H7 (cell line): ENCODE measurements at regions not wholly inside any gene's neighbourhood (a gene's known extent, or its start where the extent isn't known, plus 50 kb on each side); places are given as distances from the start of the nearest gene placed in this dataset.
"Not testable (repeated sequence)": the region's sequence is repeated elsewhere in the genome, so short reads cannot be mapped to it uniquely, and the experiment has no call there.

Experiments
- DNase-seq: peaks from one replicate; pipeline ENCODE4 v3.0.0; 2012
- H3K27me3 ChIP-seq: 2 replicates; pipeline ENCODE4 v1.6.0; 2011; ENCODE audit warnings: mild to moderate bottlenecking, low read length; ENCODE audit not compliant: control insufficient read depth, insufficient read depth
- H3K36me3 ChIP-seq: replicated peaks from 2 replicates; pipeline ENCODE4 v1.5.1; 2011; ENCODE audit warnings: low read length; ENCODE audit not compliant: control insufficient read depth, insufficient read depth
- H3K4me3 ChIP-seq: 2 replicates; pipeline ENCODE4 v1.5.1; 2011; ENCODE audit warnings: low read depth, mild to moderate bottlenecking, control low read depth, low read length, moderate library complexity; ENCODE audit not compliant: insufficient read depth

DNA sequence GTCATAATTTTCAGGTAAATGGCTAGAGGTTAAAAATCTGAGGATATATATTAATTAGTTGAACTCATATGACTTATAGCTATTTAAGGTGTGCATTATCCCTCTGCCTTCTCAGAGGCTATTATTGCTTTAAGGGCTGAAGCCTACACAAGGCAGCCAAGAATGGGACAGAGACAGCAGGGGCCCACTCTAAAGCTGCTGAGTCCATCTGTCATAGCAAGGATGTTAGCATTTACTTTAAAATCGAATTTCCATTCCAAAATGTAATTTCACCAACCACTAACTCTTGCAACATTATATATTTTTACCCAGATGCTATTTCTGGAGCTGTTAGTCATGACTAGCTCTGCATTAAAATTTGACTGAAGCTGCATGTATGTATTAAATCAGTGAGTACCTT, 236.3 kb upstream of the FSIP2 start:
- no peaks in the 10 kb centered on the region for H3K27me3 ChIP-seq
- no peak for DNase-seq
- H3K4me3 ChIP-seq, result no peak overlapping the region
- no peaks in the 10 kb centered on the region; the same call in none of the 2 replicates for H3K36me3 ChIP-seq

DNA sequence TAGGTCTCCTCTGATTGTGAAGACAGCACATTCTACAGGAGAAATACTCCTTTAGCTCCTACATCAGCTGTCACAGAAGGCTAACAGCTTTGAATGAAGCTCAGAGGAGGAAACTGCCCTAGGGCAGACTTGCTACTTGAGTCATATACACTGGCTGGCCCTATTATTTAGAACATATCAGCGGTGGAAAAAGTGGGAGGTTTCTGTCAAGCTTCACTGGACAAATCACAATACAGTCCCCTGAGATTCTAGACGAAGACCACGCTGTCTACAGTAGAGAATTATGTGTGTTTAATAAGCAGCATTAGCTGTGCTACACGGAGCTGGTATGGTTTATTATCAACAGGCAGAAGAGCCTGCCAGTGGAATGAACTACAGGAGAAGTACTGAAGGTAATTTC, 230.9 kb upstream of the FSIP2 start:
- no peaks in the 10 kb centered on the region; the same call in none of the 2 replicates for H3K36me3 ChIP-seq
- no peaks in the 10 kb centered on the region for H3K27me3 ChIP-seq
- no peak for DNase-seq
- no peak overlapping the region for H3K4me3 ChIP-seq

DNA sequence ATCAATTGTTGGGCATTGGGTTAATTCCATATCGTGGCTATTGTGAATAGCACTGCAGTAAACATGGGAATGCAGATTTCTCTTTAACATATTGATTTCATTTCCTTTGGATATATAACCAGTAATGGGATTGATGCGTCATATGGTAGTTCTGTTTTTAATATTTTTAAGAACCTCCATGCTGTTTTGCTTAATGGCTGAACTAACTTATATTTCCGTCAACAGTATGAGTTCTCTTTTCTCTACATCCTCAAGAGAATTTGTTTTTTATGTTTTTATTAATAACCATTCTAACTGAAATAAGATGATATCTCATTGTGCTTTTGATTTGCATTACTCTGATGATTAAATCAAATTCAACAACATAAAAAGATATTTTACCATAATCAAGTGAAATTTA, 228.5 kb upstream of the FSIP2 start:
- H3K36me3 ChIP-seq, result no peaks in the 10 kb centered on the region; the same call in 1 of the 2 replicates
- no peaks in the 10 kb centered on the region for H3K27me3 ChIP-seq
- DNase-seq, result no peak
- H3K4me3 ChIP-seq, result no peak overlapping the region

DNA sequence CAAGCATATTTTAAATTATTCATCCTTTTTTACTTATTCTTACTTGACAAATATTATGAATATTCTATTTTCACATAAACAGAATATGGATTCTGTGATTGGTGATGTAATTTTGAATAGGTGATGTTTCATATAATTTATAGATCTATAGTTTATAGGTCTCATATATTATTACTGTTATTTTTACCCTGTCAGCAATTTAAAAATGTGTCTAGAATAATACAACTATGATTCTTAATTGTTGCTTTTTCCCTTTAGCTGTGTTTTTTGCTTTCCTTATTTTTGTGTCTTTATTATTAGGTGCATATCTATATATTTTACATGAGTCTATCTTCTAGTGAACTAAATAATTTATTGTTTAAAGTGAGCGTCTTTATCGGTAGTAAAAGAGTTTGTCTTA, 226.7 kb upstream of the FSIP2 start:
- Histone ChIP-seq H3K27me3 (no peaks in the 10 kb centered on the region), H3K36me3 (no peaks in the 10 kb centered on the region; the same call in 1 of the 2 replicates), H3K4me3 (no peak overlapping the region)
- no peak for DNase-seq

DNA sequence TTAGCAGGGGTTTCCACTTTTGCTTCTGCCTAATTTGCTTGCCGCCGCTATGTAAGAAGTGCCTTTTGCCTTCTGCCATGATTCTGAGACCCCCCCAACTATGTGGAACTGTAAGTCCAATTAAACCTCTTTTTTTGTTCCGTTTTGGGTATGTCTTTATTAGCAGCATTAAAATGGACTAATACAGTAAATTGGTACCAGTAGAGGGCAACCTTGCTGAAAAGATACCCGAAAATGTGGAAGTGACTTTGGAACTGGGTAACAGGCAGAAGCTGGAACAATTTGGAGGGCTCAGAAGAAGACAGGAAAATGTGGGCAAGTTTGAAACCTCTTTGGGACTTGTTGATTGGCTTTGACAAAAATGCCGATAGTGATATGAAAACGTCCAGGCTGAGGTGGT, 216.1 kb upstream of the FSIP2 start:
- Histone ChIP-seq H3K27me3 (no peaks in the 10 kb centered on the region), H3K4me3 (no peak overlapping the region), H3K36me3 (no peaks in the 10 kb centered on the region)
- no peak for DNase-seq

DNA sequence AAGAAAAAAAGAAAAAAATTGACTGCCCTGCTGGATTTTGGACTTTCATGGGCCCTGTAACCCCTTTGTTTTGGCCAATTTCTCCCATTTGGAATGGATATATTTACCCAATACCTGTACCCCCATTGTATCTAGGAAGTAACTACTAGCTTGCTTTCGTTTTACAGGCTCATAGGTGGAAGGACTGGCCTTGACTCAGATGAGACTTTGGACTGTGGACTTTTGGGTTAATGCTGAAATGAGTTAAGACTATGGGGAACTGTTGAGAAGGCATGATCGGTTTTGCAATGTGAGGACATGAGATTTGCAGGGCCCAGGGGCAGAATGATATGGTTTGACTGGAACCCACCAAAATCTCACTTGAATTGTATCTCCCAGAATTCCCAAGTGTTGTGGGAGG, 214.4 kb upstream of the FSIP2 start:
- not testable (repeated sequence) for H3K4me3 ChIP-seq, H3K27me3 ChIP-seq, DNase-seq, H3K36me3 ChIP-seq

DNA sequence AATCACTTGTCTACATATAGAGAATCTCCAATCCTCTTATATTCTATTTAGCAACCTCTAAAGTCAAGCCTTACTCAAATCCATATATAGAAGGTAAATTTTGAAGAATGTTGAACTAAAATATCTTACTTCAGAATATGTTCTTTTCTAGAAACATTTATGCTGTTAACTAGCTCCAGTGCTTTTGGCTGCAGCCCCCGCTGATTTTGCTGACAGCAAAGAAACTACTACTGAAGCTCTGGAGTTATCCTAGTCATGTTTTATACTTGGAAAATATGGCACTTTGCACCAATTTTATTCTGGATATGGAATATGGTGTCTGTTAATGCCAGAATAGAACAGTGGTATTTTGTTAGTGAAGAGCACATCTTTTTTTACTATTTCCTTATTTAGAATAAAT, 212.4 kb upstream of the FSIP2 start:
- Histone ChIP-seq H3K36me3 (no peaks in the 10 kb centered on the region), H3K4me3 (no peak overlapping the region), H3K27me3 (no peaks in the 10 kb centered on the region)
- no peak for DNase-seq

DNA sequence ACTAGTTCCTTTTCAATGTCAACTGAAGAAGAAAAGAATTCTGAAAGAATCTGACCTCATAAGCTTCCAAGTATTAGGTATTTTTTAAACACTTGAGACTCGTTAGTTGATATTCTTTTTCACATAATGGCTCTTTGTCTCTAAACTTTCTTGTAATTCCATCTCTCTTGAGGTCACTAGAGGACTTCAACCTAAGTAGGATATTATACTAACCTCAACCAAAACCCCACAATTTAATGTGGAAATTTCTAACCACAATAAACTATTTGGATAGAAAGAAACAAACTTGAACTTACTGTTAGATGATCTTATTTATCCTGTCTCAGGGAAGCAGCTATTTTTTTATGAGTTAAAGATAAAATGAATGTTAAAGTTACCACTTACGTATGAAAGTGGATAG, 206.9 kb upstream of the FSIP2 start:
- DNase-seq, result no peak
- no peaks in the 10 kb centered on the region for H3K36me3 ChIP-seq
- no peaks in the 10 kb centered on the region for H3K27me3 ChIP-seq
- no peak overlapping the region for H3K4me3 ChIP-seq

DNA sequence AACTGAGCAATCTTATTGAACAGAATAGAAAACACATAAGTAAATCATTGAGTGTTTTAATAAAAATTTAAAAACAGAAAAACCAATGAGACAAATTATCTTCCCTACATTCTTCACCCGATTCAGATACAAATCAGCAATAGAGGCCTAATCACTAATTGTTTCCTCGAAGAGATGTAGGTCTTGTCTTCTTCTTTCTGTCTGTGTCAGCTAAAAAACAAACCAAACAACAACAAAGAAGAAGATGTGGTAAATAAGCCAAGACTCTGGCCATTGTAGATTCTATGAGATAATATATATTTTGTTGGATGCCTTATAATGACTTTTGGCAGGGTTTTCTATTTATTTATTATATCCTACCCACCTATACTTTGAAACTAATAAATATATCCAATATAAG, 200.9 kb upstream of the FSIP2 start:
- no peak for DNase-seq
- no peaks in the 10 kb centered on the region for H3K36me3 ChIP-seq
- H3K4me3 ChIP-seq, result no peak overlapping the region
- H3K27me3 ChIP-seq, result no peaks in the 10 kb centered on the region

DNA sequence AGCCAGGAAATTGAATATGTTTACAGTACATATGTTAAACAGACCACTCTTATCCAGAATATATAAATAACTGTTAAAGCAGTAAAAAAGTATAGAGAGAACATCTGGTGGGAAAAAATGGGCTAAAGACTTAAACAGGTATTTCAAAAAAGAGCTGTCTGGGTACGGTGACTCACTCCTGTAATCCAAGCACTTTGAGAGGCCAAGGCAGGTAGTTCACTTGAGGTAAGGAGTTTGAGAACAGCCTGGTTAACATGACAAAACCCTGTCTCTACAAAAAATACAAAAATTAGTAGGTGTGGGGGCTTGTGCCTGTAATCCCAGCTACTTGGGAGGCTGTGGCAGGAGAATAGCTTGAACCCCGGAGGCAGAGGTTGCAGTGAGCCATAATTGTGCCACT, 171.4 kb upstream of the FSIP2 start:
- DNase-seq, result no peak
- no peaks in the 10 kb centered on the region for H3K36me3 ChIP-seq
- H3K27me3 ChIP-seq, result no peaks in the 10 kb centered on the region
- no peak overlapping the region for H3K4me3 ChIP-seq

DNA sequence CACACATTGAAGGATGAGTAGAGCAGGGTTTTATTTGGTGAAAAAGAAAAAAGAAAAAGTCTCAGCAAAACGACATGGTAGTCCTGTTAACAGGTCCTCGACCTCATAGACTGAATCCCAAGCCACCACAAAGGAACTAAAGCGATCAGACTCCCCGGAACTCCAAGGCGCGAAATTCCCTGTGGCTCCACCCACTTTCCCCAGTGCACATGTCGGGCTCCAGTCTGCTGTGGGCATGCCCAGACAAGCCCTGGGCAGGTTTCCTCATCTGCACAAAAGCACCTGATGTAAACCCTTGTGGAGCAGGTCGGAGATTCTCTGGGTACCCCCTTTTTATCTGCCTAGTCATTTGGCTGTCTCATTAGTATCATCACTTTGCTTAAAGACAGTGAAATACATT, 170.7 kb upstream of the FSIP2 start:
- no peak overlapping the region for H3K4me3 ChIP-seq
- H3K27me3 ChIP-seq, result no peaks in the 10 kb centered on the region
- DNase-seq, result no peak
- no peaks in the 10 kb centered on the region for H3K36me3 ChIP-seq

DNA sequence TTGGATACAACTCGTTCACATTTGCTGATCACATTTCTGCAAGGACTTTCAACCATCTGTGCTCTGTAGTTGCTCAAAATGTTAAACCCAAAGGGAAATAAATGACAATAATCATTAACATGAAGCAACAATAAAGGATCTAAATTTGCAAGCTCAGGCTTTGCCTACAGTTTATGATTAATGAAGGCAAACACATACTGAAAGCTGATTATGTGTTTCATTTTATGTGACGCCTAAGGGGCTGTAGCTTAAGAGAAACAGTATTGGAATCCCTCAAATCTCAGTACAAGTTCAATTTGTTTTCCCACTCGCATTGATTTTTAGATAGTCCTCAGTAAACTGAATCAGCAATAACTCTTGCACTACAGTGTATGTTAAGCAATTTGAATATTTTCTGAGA, 160.3 kb upstream of the FSIP2 start:
- no peak for DNase-seq

DNA sequence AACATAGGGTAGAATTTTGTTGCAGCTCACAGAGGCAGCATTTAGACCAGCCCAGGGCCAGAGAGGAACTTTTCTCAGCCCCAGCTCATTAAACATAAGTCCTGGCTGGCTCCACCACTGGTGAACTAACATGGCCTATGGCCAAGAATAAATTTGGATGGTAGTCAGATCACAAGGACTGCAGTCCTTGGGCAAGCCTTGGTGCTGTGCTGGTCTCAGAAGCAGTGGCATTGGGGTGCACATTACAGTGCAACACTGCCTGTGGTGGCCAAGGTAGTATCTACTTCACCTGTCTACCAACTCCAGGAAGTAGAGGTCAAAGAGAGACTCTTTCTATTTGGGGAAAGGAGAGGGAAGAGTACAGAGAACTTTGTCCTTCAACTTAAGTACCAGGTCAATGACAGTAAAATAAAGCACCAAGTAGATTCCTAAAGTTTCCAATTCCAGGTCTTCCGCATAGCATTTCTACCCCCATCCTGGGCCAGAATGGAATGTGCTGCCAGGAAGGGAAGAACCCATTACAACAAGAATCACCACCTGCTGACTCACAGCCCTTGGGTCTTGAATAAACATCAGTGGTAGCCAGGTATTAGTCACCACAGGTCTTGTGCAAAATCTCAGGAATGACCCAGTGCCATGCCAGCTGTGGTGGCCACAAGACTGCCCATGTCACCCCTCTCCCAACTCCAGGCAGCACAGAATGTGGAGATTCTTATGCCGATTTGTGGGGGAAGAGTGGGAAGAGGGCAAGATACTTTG, 155.4 kb upstream of the FSIP2 start:
- Histone ChIP-seq H3K27me3 (no peaks in the 10 kb centered on the region), H3K36me3 (no peaks in the 10 kb centered on the region), H3K4me3 (no peak overlapping the region)
- DNase-seq, result no peak

More for the DNA sequence above, 160.3 kb upstream of the FSIP2 start:
- Histone ChIP-seq H3K27me3 (no peaks in the 10 kb centered on the region), H3K4me3 (no peak overlapping the region), H3K36me3 (no peaks in the 10 kb centered on the region)

DNA sequence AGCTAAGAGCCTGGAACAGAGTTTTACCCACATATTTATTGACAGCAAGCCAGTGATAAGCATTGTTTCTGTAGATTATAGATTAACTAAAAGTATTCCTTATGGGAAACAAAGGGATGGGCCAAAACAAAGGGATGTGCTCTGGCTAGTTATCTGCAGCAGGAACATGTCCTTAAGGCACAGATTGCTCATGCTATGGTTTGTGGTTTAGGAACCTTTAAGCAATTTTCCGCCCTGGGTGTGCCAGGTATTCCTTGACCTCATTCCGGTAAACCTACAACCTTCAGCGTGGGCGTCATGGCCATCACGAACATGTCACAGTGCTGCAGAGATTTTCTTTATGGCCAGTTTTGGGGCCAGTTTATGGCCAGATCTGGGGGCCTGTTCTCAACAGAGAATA, 153.4 kb upstream of the FSIP2 start:
- H3K27me3 ChIP-seq, DNase-seq, H3K4me3 ChIP-seq, H3K36me3 ChIP-seq: not testable (repeated sequence)

DNA sequence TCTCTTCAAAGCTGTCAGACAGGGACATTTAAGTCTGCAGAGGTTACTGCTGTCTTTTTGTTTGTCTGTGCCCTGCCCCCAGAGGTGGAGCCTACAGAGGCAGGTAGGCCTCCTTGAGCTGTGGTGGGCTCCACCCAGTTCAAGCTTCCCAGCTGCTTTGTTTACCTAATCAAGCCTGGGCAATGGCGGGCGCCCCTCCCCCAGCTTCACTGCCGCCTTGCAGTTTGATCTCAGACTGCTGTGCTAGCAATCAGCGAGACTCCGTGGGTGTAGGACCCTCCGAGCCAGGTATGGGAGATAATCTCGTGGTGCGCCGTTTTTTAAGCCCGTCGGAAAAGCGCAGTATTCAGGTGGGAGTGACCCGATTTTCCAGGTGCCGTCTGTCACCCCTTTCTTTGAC, 147.3 kb upstream of the FSIP2 start:
- H3K27me3 ChIP-seq, H3K4me3 ChIP-seq, DNase-seq, H3K36me3 ChIP-seq: not testable (repeated sequence)

DNA sequence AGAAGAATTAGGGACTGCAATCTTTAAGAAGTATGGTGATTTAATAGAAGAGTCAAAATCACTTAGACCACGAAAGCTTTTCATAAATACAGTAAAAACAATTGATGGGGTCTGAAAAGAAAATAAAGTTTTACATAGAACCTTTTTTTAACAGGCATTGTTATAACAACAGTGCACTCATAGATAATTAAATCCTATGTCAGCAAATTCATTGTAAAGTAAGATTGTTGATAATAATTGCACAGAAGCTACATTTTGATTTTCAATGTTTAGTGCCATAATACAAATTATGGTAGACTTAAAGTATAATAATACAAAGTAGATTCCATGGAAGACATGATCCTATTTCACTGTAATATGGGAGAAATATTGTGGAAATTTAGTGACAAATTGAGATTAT, 130.7 kb upstream of the FSIP2 start:
- H3K4me3 ChIP-seq, result no peak overlapping the region
- no peaks in the 10 kb centered on the region for H3K27me3 ChIP-seq
- no peaks in the 10 kb centered on the region for H3K36me3 ChIP-seq
- no peak for DNase-seq
